Right lobe of liver (tissue), 6 donors: ENCODE measurements at regions not wholly inside any gene's neighbourhood (a gene's known extent, or its start where the extent isn't known, plus 50 kb on each side); places are given as distances from the start of the nearest gene placed in this dataset.

Experiments used
- ATAC-seq, 4 donors: fragments of 200-7000 bp; cut with Tn5 transposase; one replicate each; pipeline ENCODE4 v1.9.1; 2020; ENCODE audit warnings: mild to moderate bottlenecking in 4 of 4, moderate library complexity in 4 of 4
- DNase-seq, 3 donors: peaks; one replicate each; pipeline ENCODE4 v3.0.0-alpha.2; 2020
- H3K27ac ChIP-seq, 3 donors: fragments of 200-600 bp; one replicate each; pipeline ENCODE4 v1.8.0; 2022
- H3K27me3 ChIP-seq, 2 donors: fragments of 200-600 bp; one replicate each; pipeline ENCODE4 v1.8.0; 2022
- H3K36me3 ChIP-seq, 4 donors: fragments of 200-600 bp; sonication (generic) in 1 of 4; one replicate each; pipeline versions ENCODE4 v1.5.1 to v1.8.0; 2017 to 2022; ENCODE audit warnings: control low read depth in 1 of 4
- H3K4me1 ChIP-seq, 4 donors: fragments of 200-600 bp; sonication (generic) in 1 of 4; one replicate each; pipeline versions ENCODE4 v1.5.1 to v1.8.0; 2017 to 2022; ENCODE audit warnings: control low read depth in 1 of 4
- H3K4me3 ChIP-seq, 3 donors: fragments of 200-600 bp; one replicate each; pipeline ENCODE4 v1.8.0; 2022
- H3K9me3 ChIP-seq, 4 donors: fragments of 200-600 bp; sonication (generic) in 1 of 4; one replicate each; pipeline versions ENCODE4 v1.5.1 to v1.8.0; 2017 to 2022; ENCODE audit warnings: control low read depth in 1 of 4
- POLR2A ChIP-seq: fragments of 450-650 bp; IDR thresholded peaks from one replicate; pipeline ENCODE4 v1.6.1; 2017; ENCODE audit warnings: antibody characterized with exemption, mild to moderate bottlenecking
- WGBS: methylation state at CpG from one replicate; pipeline ENCODE4 v1.1.6; 2018; ENCODE audit warnings: low coverage, low lambda C conversion rate; ENCODE audit not compliant: insufficient coverage; ENCODE audit errors: missing lambda C conversion rate; 5-methylcytosine and 5-hydroxymethylcytosine counted together
- intact Hi-C, 2 donors: fragments of 100-400 bp; cut with DNase I; formaldehyde crosslinking; loops; one replicate each; pipeline versions ENCODE4 v1.11.2 to v1.14.1; 2022
- TF ChIP-seq, protein P1 (sequence below), 4 donors: fragments of 200-600 bp in 3 of 4; fragments of 450-650 bp in 1 of 4; IDR thresholded peaks; one replicate each; pipeline versions ENCODE4 v1.5.1 to v1.8.0; 2016 to 2022; ENCODE audit warnings: antibody characterized with exemption in 4 of 4, mild to moderate bottlenecking in 2 of 4
- donor health status: DM: no; HTN: yes; CAD: no.
- donor health status: DM: no; HTN: no; CAD: no.
- donor health status: DM: no; HTN: no; CAD: no.
- donor health status: DM: no; HTN: yes; CAD: no.
- donor health status: DM: no; HTN: yes; CAD: no.

DNA sequence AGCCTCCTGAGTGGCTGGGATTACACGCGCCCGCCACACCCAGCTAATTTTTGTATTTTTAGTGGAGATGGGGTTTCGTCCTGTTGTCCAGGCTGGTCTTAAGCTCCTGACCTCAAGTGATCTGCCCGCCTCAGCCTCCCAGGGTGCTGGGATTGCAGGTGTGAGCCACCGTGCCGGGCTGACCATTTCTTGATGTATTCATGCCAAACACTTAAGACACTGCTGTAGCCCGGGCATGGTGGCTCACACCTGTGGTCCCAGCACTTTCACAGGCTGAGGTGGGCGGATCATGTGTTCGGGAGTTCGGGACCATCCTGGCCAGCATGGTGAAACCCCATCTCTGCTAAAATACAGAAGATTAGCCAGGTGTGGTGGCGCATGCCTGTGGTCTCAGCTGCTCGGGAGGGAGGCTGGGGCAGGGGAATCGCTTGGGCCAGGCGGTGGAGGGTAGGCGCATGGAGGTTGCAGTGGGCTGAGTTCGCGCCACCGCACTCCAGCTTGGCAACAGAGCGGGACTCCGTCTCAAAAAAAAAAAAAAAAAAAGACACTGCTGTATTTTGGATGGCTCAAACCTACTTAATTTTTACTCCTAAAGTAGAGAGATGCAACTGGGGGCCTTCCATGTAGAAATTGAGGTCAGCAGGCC is 140.8 kb downstream of the NUP35 start:
- whole genome bisulfite sequencing, result 72% methylated on average over 7 of the region's 21 CpGs
- no peaks in the 10 kb centered on the region for H3K4me1 ChIP-seq
- no peak for ATAC-seq
- TF ChIP-seq POLR2A, result no peak
- TF ChIP-seq, protein P1, sequence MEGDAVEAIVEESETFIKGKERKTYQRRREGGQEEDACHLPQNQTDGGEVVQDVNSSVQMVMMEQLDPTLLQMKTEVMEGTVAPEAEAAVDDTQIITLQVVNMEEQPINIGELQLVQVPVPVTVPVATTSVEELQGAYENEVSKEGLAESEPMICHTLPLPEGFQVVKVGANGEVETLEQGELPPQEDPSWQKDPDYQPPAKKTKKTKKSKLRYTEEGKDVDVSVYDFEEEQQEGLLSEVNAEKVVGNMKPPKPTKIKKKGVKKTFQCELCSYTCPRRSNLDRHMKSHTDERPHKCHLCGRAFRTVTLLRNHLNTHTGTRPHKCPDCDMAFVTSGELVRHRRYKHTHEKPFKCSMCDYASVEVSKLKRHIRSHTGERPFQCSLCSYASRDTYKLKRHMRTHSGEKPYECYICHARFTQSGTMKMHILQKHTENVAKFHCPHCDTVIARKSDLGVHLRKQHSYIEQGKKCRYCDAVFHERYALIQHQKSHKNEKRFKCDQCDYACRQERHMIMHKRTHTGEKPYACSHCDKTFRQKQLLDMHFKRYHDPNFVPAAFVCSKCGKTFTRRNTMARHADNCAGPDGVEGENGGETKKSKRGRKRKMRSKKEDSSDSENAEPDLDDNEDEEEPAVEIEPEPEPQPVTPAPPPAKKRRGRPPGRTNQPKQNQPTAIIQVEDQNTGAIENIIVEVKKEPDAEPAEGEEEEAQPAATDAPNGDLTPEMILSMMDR (IDR thresholded peaks at IDR 0.05), result no peak
- intact Hi-C loops, result no loop called here
- H3K9me3 ChIP-seq, result no peaks in the 10 kb centered on the region
- no peaks in the 10 kb centered on the region for H3K27me3 ChIP-seq
- no peak for DNase-seq
- no peak overlapping the region for H3K27ac ChIP-seq
- no peak overlapping the region for H3K4me3 ChIP-seq
- no peaks in the 10 kb centered on the region for H3K36me3 ChIP-seq

DNA sequence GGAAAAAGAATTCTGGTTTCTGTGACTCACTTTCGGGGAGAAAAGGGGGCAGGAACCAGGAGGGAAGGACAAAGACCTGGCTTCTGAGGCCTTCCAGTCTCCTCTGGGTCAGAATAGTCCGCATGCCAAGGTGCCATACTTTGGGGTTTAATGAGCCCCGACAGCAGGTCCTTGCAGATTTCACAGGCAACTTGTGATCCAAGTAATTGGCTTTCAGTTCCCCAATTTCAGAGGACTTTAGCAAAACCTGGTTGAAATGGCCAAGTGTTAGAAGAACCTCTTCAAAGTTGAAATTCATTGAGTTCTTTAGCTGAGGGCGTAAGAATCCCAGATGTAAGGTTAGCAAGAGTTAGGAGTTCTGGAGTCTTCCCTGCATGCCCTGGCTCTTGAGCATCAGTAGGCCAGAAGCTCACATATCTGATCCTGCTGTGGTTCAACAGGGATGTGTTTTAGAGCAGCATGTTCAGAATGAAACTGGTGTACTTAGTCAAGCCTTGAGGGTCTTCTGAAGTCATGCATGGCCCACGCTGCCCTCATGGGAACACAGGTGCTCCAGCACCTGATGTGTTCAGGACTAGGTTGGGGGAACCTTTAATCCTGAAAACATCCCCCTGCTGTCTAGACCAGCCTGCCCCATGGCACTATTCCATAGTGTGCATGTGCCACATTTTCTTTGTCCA is 143.0 kb downstream of the NUP35 start:
- no peak overlapping the region for H3K27ac ChIP-seq
- H3K36me3 ChIP-seq, result no peaks in the 10 kb centered on the region
- intact Hi-C loops, result no loop called here
- no peaks in the 10 kb centered on the region for H3K9me3 ChIP-seq
- H3K4me1 ChIP-seq, result no peaks in the 10 kb centered on the region
- H3K27me3 ChIP-seq, result no peaks in the 10 kb centered on the region
- WGBS, result 67% methylated on average over 1 of the region's 5 CpGs
- TF ChIP-seq, protein P1 (IDR thresholded peaks at IDR 0.05), result no peak
- TF ChIP-seq POLR2A, result no peak
- no peak for ATAC-seq
- no peak for DNase-seq
- H3K4me3 ChIP-seq, result no peak overlapping the region

DNA sequence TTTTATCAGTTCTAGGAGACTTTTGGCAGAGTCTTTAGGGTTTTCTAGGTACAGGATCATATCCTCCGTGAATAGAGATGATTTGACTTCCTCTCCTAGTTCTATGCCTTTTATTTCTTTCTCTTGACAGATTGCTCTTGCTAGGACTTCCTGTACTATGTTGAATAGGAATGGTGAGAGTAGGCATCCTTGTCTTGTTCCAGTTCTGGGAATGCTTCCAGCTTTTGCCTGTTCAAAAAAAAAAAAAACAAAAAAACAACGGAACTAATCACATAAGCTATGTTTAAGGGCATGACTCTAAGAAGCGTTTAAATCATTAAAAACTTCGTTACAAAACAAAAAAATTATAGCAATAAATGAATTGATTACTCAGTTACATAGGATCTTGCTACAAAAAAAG is 145.7 kb downstream of the NUP35 start:
- Histone ChIP-seq H3K4me1 (no peaks in the 10 kb centered on the region), H3K36me3 (no peaks in the 10 kb centered on the region), H3K9me3 (no peaks in the 10 kb centered on the region), H3K27me3 (no peaks in the 10 kb centered on the region), H3K4me3 (no peak overlapping the region), H3K27ac (no peak overlapping the region)
- WGBS, result 39% methylated on average over 4 of the region's 4 CpGs
- TF ChIP-seq, protein P1 (IDR thresholded peaks at IDR 0.05), result no peak
- no peak for TF ChIP-seq POLR2A
- ATAC-seq (peak in 1 of 4 donors; percentile 27), DNase-seq (no peak)
- intact Hi-C loops, result no loop called here

DNA sequence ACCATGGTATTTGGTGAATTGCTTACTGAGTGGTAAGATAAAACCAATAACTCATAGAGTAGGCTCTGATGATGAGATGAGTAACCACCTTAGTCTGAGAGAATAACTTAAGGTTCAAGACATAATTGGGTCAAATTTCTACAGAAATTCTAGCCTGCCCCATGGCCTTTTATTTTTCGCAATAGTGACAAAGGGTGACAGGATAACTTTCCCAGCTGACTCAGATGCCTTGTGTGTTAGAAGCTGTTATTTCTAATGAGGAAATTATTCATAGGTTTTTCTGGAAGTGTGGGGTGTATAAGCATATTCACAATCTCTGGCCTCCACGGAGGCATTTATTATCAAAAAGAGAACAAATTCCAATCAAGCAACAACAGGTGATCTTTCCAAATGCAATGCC is 159.0 kb downstream of the NUP35 start:
- Histone ChIP-seq H3K36me3 (no peaks in the 10 kb centered on the region), H3K27me3 (no peaks in the 10 kb centered on the region), H3K4me1 (no peaks in the 10 kb centered on the region), H3K27ac (no peak overlapping the region), H3K9me3 (no peaks in the 10 kb centered on the region), H3K4me3 (no peak overlapping the region)
- TF ChIP-seq POLR2A, result no peak
- TF ChIP-seq, protein P1 (IDR thresholded peaks at IDR 0.05), result no peak
- ATAC-seq (no peak), DNase-seq (no peak)
- intact Hi-C loops, result no loop called here
- WGBS, result 56% methylated on average over 2 of the region's 2 CpGs
